Stomach (tissue), 8 donors: ENCODE measurements at regions not wholly inside any gene's neighbourhood (a gene's known extent, or its start where the extent isn't known, plus 50 kb on each side); places are given as distances from the start of the nearest gene placed in this dataset.

Experiments
- DNase-seq, 2 donors: peaks; one replicate each; pipeline versions ENCODE4 v3.0.0 to v3.0.0-alpha.2; 2013 to 2019
- H3K27ac ChIP-seq, 5 donors: fragments of 200-600 bp in 4 of 5; sonication (generic) in 4 of 5; one replicate each; pipeline ENCODE4 v1.5.1; 2013 to 2019; ENCODE audit warnings: mild to moderate bottlenecking in 1 of 5, moderate library complexity in 1 of 5
- H3K27me3 ChIP-seq, 3 donors: fragments of 200-600 bp; sonication (generic); one replicate each; pipeline ENCODE4 v1.5.1; 2017 to 2019; ENCODE audit warnings: mixed run types in 1 of 3
- H3K36me3 ChIP-seq, 4 donors: fragments of 200-600 bp; sonication (generic); 1 replicate in 3 of 4; 2 replicates in 1 of 4; pipeline ENCODE4 v1.5.1; 2016 to 2019
- H3K4me1 ChIP-seq, 4 donors: fragments of 200-600 bp; sonication (generic); one replicate each; pipeline ENCODE4 v1.5.1; 2016 to 2019
- H3K4me3 ChIP-seq, 4 donors: fragments of 200-600 bp; sonication (generic) in 3 of 4; one replicate each; pipeline ENCODE4 v1.5.1; 2016 to 2019; ENCODE audit warnings: mild to moderate bottlenecking in 1 of 4
- H3K9me3 ChIP-seq, 4 donors: fragments of 200-600 bp; sonication (generic); one replicate each; pipeline ENCODE4 v1.5.1; 2016 to 2019
- CTCF ChIP-seq, 7 experiments: fragments of 450-650 bp in 4 of 7; fragments of 200-600 bp in 3 of 7; sonication (generic) in 3 of 7; IDR thresholded peaks; one replicate each; pipeline ENCODE4 v1.5.1; 2016 to 2019; ENCODE audit warnings: antibody characterized with exemption in 7 of 7, control low read depth in 2 of 7, mild to moderate bottlenecking in 1 of 7
- EP300 ChIP-seq: sonication (generic); formaldehyde crosslinking; IDR thresholded peaks from one replicate; pipeline ENCODE4 v1.6.1; 2017; ENCODE audit warnings: antibody characterized with exemption
- POLR2A ChIP-seq, 4 donors: fragments of 450-650 bp; IDR thresholded peaks; one replicate each; pipeline ENCODE4 v1.6.1; 2016; ENCODE audit warnings: antibody characterized with exemption in 4 of 4, control low read depth in 2 of 4, mild to moderate bottlenecking in 1 of 4, moderate library complexity in 1 of 4
- POLR2AphosphoS5 ChIP-seq, 3 donors: sonication (generic); formaldehyde crosslinking; IDR thresholded peaks; one replicate each; pipeline ENCODE4 v1.6.1; 2016; ENCODE audit warnings: antibody characterized with exemption in 3 of 3
- WGBS, 5 donors: extraction: QIAGEN DNeasy Blood & Tissue Kit in 3 of 5; methylation state at CpG; one replicate each; pipeline versions ENCODE4 v1.1.5 to v1.1.7; 2013 to 2018; 5-methylcytosine and 5-hydroxymethylcytosine counted together
- intact Hi-C: fragments of 100-400 bp; cut with DNase I; formaldehyde crosslinking; loops from one replicate; pipeline ENCODE4 v1.15.1; 2023; ENCODE audit warnings: low total_unique reads
- donor health status: healthy with polysubstance abuse.
- donor health status: Bipolar disorder and iron deficiency.
- donor health status: healthy.

DNA sequence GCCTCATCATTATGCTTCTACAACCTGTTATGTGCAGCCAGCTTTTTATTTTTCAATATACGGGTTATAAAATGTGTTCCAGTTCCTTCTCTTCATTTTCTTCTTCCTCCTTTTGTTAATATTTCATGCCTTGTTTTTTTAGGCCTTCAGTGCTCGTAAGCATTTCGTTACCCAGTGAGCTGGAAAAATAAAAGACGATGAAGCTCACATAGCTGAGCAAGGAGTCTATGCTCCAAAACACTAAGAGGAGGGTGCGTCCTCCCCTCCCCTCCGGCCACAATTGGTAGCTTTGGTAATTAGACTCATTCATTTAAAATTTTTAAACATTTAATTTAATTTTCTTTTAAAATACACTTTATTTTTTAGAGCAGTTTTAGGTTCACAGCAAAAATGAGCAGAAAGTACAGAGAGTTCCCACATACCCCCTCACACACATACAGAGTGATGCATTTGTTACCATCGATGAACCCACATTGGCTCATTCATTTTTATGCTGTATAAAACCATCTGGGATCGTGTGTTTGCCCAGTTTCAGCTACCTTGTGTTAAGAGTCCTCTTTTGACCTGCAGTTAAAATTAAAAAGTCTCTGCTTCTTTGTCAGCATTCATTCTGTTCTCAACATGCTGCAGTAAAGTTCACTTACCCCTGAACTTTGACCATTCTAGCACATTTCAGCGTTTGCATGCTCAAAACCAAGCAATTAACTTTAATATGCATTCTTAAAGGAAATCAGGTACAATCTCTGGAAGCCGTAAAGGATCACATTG is 223.9 kb downstream of the LACC1 start:
- H3K4me3 ChIP-seq = no peak overlapping the region
- peaks cover 0 to 32% (median 19%) of the 10 kb centered on the region in 4 donors for H3K4me1 ChIP-seq
- no peak for DNase-seq
- WGBS, 5 donors = 78 to 86% (median 81%) methylated on average over 10 of the region's 10 CpGs
- intact Hi-C loops = no loop called here
- no peaks in the 10 kb centered on the region for H3K36me3 ChIP-seq
- no peak for TF ChIP-seq EP300
- TF ChIP-seq POLR2AphosphoS5 (IDR thresholded peaks at IDR 0.05) = no peak
- no peak for TF ChIP-seq POLR2A (IDR thresholded peaks at IDR 0.05)
- TF ChIP-seq CTCF (IDR thresholded peaks at IDR 0.05) = no peak
- H3K9me3 ChIP-seq = peaks cover 0 to 9% (median 0%) of the 10 kb centered on the region in 4 donors
- no peak overlapping the region for H3K27ac ChIP-seq
- no peaks in the 10 kb centered on the region for H3K27me3 ChIP-seq

DNA sequence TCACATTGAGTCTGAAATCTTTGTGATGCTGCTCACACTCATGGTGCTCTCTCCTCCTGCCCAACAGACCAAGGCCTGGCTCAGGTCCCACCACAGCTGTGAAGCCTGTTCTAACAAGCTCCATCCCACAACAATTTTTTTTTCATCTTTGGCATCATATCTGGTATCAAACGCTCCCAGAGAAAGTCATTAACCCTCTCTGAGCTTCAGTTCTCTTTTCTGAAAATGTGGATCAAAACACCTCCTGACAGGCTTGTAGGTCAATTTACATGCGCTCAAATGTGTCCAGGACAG is 224.4 kb downstream of the LACC1 start:
- Histone ChIP-seq H3K4me1 (peaks cover 5 to 34% (median 22%) of the 10 kb centered on the region in 4 donors), H3K27me3 (no peaks in the 10 kb centered on the region), H3K9me3 (peaks cover 0 to 9% (median 0%) of the 10 kb centered on the region in 4 donors), H3K36me3 (no peaks in the 10 kb centered on the region), H3K4me3 (no peak overlapping the region), H3K27ac (no peak overlapping the region)
- TF ChIP-seq CTCF (IDR thresholded peaks at IDR 0.05) = no peak
- no peak for TF ChIP-seq EP300
- TF ChIP-seq POLR2AphosphoS5 (IDR thresholded peaks at IDR 0.05) = no peak
- TF ChIP-seq POLR2A (IDR thresholded peaks at IDR 0.05) = no peak
- intact Hi-C loops = no loop called here
- WGBS, 5 donors = 54 to 63% (median 57%) methylated on average over 2 of the region's 2 CpGs
- peak in 1 of 2 donors; percentile 51 for DNase-seq

DNA sequence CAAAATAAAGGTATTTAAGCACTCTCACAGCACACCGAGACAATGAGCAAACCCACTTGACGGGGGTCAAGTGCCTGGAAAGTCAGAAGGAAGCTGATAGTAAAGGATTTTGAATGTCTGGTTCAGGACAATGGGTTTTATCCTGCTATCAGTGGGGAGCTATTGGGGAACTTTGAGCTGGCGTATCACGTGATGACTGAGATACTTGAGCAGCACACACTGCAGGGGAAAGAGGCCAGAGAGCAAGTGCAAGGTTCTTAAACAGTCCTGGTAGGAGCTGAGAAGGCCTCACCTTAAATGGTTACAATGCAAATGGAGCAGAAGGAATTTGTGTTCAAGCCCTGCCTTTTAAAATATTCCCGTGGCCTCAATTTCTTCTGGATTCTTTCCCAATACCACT is 225.3 kb downstream of the LACC1 start:
- Histone ChIP-seq H3K36me3 (no peaks in the 10 kb centered on the region), H3K27ac (no peak overlapping the region), H3K27me3 (no peaks in the 10 kb centered on the region), H3K4me3 (no peak overlapping the region), H3K9me3 (peaks cover 0 to 9% (median 0%) of the 10 kb centered on the region in 4 donors), H3K4me1 (peaks cover 5 to 34% (median 22%) of the 10 kb centered on the region in 4 donors)
- DNase-seq = no peak
- TF ChIP-seq POLR2AphosphoS5 (IDR thresholded peaks at IDR 0.05) = no peak
- TF ChIP-seq CTCF (IDR thresholded peaks at IDR 0.05) = no peak
- TF ChIP-seq EP300 = no peak
- TF ChIP-seq POLR2A (IDR thresholded peaks at IDR 0.05) = no peak
- intact Hi-C loops = no loop called here
- 68 to 77% (median 73%) methylated on average over 5 of the region's 5 CpGs for WGBS, 5 donors

GRCh38 chr13:44106266-44107152 is 226.8 kb downstream of the LACC1 start:
- H3K27me3 ChIP-seq = no peaks in the 10 kb centered on the region
- TF ChIP-seq POLR2A (IDR thresholded peaks at IDR 0.05) = no peak
- no peak for TF ChIP-seq EP300
- no peak for TF ChIP-seq CTCF (IDR thresholded peaks at IDR 0.05)
- TF ChIP-seq POLR2AphosphoS5 (IDR thresholded peaks at IDR 0.05) = no peak
- peak overlapping the region in 1 of 5 donors; percentile 2 for H3K27ac ChIP-seq
- WGBS, 5 donors = 57 to 71% (median 64%) methylated on average over 6 of the region's 6 CpGs
- peak in 1 of 2 donors; percentile 48 for DNase-seq
- no peak overlapping the region for H3K4me3 ChIP-seq
- H3K36me3 ChIP-seq = no peaks in the 10 kb centered on the region
- peaks cover 5 to 34% (median 22%) of the 10 kb centered on the region in 4 donors for H3K4me1 ChIP-seq
- H3K9me3 ChIP-seq = peaks cover 0 to 5% (median 0%) of the 10 kb centered on the region in 4 donors
- intact Hi-C loops = no loop called here
